Lower leg skin (tissue), 3 donors: ENCODE measurements at regions not wholly inside any gene's neighbourhood (a gene's known extent, or its start where the extent isn't known, plus 50 kb on each side); places are given as distances from the start of the nearest gene placed in this dataset.

Experiments
- CTCF ChIP-seq, 3 donors: fragments of 450-650 bp; IDR thresholded peaks; one replicate each; pipeline ENCODE4 v1.5.1; 2016; ENCODE audit warnings: antibody characterized with exemption in 3 of 3, mild to moderate bottlenecking in 3 of 3, moderate library complexity in 2 of 3
- POLR2A ChIP-seq, 2 donors: fragments of 450-650 bp; IDR thresholded peaks; one replicate each; pipeline ENCODE4 v1.6.1; 2016 to 2017; ENCODE audit warnings: antibody characterized with exemption in 2 of 2, mild to moderate bottlenecking in 1 of 2, moderate library complexity in 1 of 2

GRCh38 chr10:4108693-4109092 is 323.7 kb upstream of the KLF6 start:
- no peak for TF ChIP-seq POLR2A (IDR thresholded peaks at IDR 0.05)
- no peak for TF ChIP-seq CTCF (IDR thresholded peaks at IDR 0.05)
